NCI-H1105 (cell line): ENCODE measurements at regions not wholly inside any gene's neighbourhood (a gene's known extent, or its start where the extent isn't known, plus 50 kb on each side); places are given as distances from the start of the nearest gene placed in this dataset.
"Not testable (repeated sequence)": the region's sequence is repeated elsewhere in the genome, so short reads cannot be mapped to it uniquely, and the experiment has no call there.

Experiments
- DNase-seq: peaks from one replicate; lab custom pipeline; 2025; lab: John Stamatoyannopoulos, UW

DNA sequence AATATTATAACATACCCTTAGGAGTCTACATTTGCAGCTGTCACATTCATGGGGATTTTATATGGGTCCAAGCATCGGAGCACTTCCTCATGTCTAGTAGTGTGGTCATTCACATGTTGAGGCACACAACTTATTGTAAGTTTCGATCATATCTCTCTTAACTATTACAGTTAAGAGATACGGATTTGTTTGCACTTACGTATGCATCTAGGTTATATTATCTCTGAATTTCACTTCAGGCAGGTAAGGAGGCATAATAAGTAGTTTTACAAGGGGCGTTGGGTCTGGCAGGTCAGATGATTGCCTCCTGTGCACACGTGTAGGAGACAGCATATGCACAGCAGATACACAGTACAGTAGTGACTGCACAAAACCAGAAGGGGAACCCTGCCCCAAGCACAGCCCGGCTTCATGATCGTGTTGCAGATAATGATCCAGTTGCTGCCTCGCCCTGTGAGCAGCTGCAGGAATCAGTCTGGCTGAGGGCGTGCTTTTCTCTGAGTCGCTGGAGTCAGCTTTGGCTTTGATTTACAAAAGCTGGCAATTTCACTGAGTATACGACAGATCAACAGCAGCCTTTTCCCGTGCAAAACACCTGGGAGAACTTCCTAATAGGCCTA lies 302.9 kb upstream of the GATB start:
- DNase-seq: no peak

DNA sequence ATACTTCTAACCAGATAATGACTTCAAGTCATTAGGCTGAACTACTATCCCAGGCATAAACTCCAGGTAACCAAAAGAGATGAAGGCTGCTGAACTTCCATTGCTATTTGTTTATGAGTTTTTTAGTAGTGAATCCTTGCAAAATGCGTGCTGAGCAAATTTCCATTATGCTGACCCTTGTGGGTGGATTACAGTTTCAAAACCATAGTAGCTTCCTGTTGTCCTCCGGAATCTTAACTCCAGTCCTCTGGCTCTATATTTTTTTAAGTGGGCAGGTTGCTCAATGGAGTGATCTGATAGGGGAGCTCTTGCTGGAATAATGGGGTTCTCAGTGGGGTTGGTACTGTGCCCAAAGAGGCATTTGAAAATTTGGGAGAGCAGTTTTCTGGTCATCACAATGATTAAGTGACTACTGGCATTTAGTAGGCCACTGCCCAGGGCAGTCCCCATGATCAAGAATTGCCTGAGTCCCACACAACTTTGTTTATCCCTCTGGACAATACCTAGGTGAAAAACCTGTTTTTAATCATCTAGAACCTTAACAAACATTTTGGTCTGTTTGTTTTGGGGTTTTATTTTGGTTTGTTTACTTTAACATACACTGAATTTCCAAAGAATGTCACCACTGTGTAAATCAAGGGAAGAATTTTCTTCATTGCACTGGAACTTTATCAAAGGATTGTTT lies 302.3 kb upstream of the GATB start:
- no peak for DNase-seq

GRCh38 chr4:152054731-152055130 lies 293.9 kb upstream of the GATB start:
- DNase-seq: no peak

- DNase-seq: no peak
These were observed 291.7 kb upstream of the GATB start for GRCh38 chr4:152052451-152053057.

GRCh38 chr4:152051332-152051731 lies 290.5 kb upstream of the GATB start:
- not testable (repeated sequence) for DNase-seq

- no peak for DNase-seq
These were observed 289.3 kb upstream of the GATB start for GRCh38 chr4:152050106-152050505.

GRCh38 chr4:152047451-152047850 lies 286.6 kb upstream of the GATB start:
- DNase-seq: no peak

DNA sequence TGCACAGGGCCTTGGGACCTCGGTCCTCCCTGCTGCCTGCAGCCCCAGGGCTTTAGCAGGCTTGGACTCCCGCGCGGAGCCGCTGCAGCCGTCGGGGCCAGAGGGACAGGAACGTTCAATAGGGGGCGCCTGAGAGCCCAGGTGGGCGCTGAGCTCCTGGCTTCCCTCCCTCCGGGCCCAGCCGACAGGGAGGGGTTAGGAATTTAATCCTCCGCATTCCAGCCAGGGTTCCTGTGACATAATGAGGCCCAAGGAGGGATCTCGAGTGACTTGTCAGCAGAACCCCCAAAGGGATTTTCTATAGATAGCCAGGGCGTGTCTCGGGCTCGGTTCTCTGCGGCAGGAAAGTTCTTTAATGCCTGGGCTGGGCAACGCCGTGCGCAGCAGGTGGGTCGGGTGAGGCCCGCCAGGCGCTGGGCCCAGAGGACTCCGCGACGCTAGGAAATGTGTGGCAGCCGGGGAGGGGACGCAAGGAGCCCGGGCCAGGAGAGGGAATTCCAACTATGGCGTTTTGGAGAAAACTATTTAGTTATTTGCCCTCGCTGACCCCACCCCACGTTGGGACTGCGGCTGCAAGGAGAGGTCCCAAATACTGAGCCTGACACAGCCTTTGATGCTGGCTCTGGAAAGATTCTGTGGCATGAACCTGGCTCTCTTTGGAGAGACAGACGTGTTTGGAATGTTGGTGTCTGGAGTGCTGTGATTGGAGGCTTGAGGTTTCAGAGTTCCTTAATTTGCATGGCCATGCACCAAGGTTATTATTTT lies 285.2 kb upstream of the GATB start:
- DNase-seq: no peak

DNA sequence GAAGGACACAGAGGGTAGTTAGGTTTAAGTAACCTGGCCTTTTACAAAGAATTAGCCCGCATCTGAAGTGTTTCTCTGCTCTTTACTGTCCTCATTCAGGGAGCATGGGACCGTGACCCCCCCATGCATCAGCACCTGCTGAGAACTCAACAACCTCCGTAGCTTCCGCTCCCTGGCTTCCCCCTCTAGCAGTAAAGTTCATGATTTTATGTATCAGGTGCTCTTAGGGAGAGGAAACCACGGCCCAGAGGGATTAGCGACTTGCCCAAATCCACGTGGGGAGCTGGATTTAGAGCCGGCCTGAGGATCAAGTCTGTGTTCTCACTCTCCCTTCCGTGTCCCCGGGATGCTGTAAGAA lies 284.6 kb upstream of the GATB start:
- no peak for DNase-seq

GRCh38 chr4:152044331-152045036 lies 283.7 kb upstream of the GATB start:
- no peak for DNase-seq

GRCh38 chr4:152041295-152041694 lies 280.5 kb upstream of the GATB start:
- no peak for DNase-seq

DNA sequence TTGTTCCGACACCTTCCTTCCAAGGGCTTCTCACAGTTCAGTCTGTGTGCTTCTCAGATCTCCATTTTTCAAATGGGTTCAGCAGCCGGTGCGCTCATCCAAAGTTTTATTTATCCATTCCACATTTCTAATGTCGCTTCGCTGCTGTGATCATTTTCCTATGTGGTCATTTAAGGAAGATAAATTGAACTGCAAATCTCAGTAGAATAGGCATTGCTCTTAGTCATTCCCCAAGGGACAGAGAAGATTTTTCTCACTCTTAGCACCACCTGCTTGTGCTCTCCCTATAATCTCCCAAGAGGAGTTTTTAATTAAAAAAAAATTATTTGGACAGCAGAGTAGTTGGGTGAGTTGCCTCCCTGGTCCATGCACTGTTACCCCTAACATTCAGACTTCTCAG lies 278.9 kb upstream of the GATB start:
- no peak for DNase-seq

GRCh38 chr4:152039023-152039481 lies 278.2 kb upstream of the GATB start:
- no peak for DNase-seq

GRCh38 chr4:152038238-152038637 lies 277.4 kb upstream of the GATB start:
- DNase-seq: no peak

DNA sequence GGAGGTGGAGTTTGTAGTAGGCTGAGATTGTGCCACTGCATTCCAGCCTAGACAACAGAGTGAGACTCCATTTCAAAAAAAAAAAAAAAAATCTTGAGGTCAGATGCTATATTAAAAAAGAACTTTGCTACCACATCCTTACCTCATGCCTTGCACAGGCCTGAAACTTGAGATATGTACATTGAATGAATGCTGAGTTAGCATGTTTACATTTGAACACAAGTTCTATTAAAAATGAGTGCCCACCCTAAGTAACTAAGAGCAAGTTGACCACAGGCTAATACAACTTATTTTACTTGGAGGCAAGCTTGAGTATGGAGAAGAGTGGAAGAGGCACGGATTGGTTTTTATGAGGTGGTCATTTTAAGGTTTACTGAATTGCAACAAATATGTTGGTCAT lies 276.6 kb upstream of the GATB start:
- DNase-seq: no peak

DNA sequence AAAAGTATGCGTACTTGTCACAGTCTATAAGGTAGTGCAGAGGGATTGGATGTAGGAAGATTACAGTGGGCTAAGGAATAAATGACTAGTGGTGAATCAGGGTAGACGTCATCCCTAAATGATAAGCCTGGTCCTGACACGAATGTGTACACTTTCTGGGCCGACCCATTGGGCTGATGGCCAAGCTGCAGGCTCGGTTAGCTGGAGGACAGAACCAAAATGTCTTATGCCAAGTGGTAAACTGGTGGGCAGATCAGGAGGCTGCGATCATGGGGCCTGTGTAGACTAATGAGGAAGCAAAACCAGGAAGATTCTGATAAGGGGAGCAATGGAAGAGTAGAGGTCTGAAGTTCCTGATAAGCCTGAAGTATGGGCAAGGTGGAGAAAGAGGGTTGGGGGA lies 272.8 kb upstream of the GATB start:
- no peak for DNase-seq

GRCh38 chr4:152032722-152033131 lies 271.9 kb upstream of the GATB start:
- no peak for DNase-seq

- no peak for DNase-seq
These were observed 268.8 kb upstream of the GATB start for GRCh38 chr4:152029631-152030030.

GRCh38 chr4:152028131-152028530 lies 267.3 kb upstream of the GATB start:
- DNase-seq: no peak

DNA sequence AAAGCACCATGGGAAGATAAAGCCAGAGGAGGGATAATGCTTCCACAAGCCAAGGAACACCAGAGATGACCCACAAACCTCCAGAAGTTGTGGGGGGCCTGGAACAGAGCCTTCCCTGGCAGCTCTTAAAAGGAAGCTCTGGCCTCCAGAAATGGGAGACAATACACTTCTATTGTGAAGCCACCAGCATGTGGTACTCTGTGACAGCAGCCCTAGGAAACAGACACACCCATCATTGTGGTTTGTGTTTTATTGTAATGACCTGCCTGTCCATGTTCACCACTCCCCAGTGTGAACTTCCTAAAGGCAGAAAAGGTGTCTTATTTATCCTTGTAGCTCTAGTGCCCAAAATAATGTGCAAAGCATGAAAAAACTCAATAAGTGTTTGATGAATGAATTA lies 264.1 kb upstream of the GATB start:
- no peak for DNase-seq

GRCh38 chr4:152023674-152024073 lies 262.9 kb upstream of the GATB start:
- no peak for DNase-seq

DNA sequence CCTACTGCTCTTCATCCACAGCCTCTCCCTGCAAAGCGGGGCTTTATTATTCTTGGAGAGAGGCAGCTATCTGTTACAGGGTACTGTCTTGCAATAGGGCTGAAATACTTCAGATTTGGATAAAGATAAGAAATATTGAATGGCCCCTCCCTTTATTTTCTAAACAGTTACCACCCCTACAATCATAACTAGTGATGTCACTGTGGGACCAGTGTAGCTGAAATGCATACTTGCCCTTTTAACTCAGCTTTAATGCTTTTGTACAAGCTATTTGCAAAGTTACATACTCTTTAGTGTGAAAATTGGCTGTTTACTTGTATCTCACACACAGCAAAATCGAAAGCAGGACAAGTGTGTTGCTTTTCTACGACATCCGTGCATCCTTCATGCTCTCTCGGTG lies 261.7 kb upstream of the GATB start:
- DNase-seq: no peak
